Inferior parietal cortex (tissue), 1 donor: ENCODE measurements at regions not wholly inside any gene's neighbourhood (a gene's known extent, or its start where the extent isn't known, plus 50 kb on each side); places are given as distances from the start of the nearest gene placed in this dataset.
"Not testable (repeated sequence)": the region's sequence is repeated elsewhere in the genome, so short reads cannot be mapped to it uniquely, and the experiment has no call there.

ENCODE experiments used
- DNase-seq: peaks from one replicate; pipeline ENCODE4 v3.0.0-alpha.2; 2016; ENCODE audit errors: extremely low spot score

- DNase-seq, result no peak
These were observed 185.2 kb downstream of the UACA start for GRCh38 chr15:70578196-70578595.

- DNase-seq, result no peak
These were observed 186.7 kb downstream of the UACA start for GRCh38 chr15:70576696-70577095.

DNA sequence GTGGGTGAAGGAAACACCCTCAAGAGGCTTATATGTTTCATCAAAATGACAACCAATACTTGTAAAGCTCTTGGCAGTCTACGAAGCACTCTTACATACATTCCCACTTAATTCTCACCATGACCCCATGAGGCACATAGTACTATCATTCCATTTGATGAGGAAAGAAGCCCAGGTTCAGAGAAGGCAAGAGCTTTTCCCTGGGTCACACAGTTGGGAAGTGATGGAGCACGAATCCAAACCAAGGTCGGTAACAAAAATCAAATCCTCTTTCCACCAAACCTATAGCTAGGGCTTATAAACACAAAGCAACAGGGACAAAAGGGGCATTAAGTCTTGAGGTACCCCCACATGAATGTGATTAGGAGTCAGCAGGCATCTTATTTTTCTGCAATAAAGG, 187.1 kb downstream of the UACA start:
- no peak for DNase-seq

GRCh38 chr15:70575231-70576226, 187.8 kb downstream of the UACA start:
- DNase-seq, result no peak

GRCh38 chr15:70574325-70574724, 189.0 kb downstream of the UACA start:
- DNase-seq, result not testable (repeated sequence)

GRCh38 chr15:70573121-70573850, 190.1 kb downstream of the UACA start:
- no peak for DNase-seq

DNA sequence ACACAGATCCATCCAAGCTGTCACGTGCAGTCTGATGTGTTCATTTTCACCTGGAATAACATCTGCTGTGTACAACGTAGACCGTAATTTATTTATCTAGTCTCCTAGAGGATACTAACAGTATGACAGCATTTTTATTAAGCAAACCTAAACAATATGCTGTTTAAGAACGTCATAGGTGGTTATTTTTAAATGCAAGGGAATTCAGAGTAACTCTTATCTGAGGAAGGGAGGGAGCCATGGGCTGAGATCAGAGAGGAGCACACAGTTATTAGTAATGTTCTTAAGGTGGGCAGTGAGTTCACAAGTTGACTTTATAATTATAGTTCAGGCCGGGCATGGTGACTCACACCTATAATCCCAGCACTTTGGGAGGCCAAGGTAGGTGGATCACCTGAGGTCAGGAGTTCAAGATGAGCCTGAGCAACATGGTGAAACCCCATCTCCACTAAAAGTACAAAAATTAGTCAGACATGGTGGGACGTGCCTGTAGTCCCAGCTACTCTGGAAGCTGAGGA, 193.6 kb downstream of the UACA start:
- no peak for DNase-seq

DNA sequence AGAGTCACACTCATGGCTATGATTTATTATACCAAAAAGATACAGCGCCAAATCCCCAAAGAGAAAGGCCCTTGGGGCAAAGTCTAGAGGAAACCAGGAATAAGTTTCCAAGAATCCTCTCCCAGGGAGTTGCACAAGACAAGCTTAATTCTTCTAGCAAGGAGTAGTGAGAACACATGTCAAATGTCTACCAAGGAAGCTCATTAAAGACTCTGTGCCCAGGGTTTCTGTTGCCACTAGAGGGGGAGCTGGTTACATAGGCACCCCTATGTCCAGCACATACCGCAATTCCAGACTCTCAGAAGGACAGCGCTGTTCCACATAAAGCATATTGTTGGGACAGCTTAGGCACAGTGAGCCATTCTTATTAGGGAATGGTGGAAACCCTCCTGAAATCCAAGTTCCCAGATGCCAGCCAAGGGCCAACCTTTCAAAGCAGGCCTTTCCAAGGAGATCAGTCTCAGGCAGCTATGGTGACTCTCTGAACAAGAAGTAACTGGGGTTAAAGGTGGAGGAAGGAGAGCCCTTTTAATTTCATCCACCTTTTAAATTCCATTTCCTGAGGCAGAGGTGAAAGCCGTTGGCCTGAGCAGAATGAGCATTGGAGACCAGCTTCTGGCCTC, 194.2 kb downstream of the UACA start:
- DNase-seq, result peak; percentile 61

GRCh38 chr15:70566989-70567388, 196.4 kb downstream of the UACA start:
- no peak for DNase-seq

- DNase-seq, result no peak
These were observed 197.1 kb downstream of the UACA start for GRCh38 chr15:70566047-70566835.

DNA sequence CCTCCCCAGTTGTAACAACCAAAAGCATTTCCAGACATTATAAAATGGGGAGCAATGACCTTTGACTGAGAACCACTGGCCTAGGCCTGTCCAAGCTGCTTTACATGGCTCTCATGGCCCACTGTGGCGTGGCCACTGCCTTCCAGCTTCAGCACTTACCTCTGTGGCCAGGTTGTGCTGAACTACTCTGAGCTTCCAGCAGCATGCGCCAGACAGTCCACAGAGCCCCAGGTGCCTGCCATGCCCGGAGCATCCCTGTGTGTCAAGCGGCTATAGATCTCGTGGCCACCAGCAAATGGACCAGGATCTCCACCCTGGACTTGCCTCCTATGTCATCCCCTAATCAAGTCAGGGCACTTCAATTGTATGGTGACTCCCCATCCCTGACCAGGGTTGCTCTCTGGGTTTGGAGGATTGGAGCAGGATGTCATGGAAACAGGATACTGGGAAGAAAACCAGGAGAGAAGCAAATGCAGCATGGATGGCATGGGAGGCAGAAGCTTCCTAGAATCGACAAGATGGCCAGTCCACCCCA, 199.7 kb downstream of the UACA start:
- DNase-seq, result no peak

DNA sequence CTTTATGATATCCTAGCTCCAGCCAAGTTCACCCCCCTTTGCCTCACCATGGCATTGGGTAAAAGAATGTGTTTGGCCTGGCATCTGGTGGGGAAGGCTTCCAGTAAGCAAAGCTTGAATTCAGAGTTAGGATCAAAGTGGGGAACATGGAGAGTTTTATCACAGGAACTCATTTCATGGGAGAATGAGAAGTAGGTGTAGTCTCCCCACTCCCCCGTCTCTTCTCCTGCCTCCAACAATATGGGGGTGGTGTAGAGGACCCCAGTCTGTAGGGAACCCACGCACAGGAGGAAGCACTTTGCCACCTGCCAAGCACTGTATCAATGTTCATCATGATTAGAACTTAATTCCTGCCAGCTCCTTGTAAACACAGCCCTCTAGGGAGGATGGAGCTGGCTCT, 200.5 kb downstream of the UACA start:
- no peak for DNase-seq

- DNase-seq, result no peak
These were observed 201.5 kb downstream of the UACA start for GRCh38 chr15:70561885-70562284.

DNA sequence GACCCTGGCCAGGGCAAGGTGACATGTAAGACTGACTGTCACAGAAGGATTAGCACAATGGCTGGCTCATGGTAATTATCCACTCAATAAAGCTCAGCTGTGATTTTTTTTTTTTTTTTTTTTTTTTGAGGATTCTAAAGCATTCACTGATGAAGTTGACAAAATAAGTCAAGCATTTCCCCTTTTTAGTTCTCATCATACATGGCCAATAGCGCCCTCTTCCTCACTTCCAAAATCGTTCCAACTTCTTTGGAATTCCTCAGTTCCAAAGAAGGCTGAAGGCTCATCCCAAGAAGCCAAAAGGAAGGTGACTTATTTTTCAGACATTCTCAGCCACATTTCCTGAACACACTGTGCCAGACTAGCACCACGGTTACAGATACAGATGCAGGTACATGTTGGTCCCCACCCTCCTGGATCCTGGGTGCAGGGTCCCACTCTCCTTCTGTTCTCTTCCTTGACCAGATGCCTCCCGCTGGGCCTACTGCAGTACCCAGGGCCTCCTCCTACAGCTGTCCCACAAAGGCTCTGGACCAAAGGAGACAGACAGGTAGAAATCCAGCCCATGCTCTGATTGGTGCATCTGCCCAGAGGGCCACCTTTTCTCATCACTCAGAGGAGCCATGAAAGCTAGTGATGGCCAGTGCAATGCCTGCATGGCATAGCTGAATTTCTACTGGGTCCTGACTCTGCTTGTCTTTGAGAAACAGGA, 202.6 kb downstream of the UACA start:
- DNase-seq, result no peak

DNA sequence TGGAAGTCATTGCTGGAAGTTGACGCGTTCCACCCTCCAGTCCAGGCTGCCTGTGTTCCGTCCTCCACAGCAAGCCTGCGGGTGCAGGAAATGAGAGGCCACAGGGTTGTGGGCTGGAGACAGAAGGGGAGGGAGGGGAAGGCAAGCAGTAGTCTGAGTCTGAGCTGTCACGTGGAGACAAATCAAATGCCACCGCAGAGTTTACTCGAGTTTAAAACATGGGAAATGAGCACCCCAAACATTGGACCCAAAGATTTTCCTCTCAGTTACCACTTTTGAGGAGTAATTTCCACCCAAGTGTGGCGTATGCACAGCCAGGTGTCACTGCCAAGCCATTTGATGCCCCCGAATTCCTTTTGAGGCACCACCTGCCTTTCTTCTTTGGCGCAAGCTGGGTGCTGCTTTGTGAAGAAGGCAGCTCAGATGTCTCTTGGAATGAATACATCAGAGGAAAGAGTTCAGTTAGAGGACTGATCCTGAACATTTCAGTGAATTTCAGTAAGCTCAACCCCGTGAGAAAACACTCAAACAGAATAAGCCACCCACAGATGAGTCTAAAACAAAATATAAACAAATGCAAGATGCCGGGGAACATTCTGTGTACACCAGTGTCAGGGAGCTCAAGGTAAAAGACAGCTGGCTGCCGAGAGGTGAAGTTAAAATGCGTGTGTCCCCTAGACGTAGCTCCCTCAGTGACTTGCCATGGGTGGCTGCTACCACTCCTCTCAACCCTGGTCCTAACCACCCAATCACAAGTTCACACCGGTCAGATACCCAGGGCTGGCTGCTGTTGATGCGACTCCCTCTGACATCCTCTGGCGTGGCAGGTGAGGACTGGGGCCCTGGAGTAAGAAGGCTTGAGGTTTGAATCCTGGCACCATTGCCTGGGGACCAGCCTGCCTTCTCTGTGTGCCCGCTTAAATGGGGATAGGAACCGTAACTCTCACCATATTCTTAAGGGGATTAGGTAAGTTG, 203.8 kb downstream of the UACA start:
- DNase-seq, result no peak

DNA sequence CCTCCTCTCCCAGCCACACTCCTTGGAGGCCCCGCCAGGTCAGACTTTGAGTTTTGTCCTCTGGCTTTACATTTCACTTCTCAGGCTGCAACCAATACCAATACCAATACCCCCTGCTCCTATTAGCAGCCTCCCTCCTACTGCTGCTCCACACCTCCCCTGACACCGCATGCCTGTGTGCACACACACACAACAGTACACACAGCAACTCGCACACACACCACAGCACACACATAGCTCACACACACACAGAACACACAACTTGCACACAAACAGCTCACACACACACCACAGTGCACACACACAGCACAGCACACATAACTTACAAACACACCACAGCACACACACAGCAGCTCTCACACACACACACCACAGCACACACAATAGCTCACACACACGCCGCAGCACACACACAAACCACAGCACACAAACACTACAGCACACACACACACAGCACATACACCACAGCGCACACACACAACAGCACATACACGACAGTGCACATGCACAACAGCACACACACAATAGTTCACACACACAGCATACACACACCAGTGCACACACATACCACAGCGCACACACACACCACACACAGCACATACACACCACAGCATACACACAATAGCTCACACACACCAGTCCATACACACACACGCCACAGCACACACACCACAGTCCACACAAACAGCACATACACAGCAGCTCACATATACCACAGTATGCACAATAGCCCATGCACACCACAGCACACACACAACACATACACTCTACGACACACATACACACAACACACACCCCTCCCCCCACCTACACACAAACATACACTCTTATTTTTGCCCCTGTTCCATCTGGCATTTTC, 204.7 kb downstream of the UACA start:
- no peak for DNase-seq

DNA sequence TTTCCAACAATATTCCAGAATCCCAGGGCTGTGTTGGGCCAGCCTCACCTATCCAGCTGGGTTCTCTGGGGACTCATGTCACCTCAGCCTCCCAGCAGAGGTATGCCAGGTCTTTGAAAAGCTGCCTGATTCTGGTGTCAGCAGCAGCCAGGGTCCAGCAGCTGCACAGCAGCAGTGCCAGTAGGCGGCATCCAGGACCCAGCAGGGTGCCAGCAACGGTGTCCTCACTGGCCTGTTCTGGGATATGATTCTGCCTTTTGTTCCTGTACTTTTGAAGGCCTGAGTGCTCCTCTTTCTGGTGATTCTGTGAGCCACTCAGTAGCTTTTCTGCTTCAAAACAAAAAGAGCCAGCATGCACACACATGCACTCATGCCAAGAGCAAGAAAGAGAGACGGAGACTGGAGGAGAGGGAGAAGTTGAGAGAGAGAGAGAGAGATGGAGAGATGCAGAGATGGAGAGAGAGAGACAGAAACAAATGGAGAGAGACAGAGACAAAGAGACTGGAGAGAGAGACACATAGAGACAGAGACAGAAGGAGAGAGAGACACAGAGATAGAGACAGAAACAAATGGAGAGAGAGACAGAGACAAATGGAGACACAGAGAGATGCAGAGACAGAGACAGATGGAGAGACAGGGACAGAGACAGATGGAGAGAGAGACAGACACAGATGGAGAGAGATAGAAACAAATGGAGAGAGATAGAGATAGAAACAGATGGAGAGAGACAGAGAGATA, 205.7 kb downstream of the UACA start:
- no peak for DNase-seq

GRCh38 chr15:70556779-70557178, 206.6 kb downstream of the UACA start:
- no peak for DNase-seq
